NCI-H524 treated with DMSO at 0.1 percent for 48 hours (cell line): ENCODE measurements at regions not wholly inside any gene's neighbourhood (a gene's known extent, or its start where the extent isn't known, plus 50 kb on each side); places are given as distances from the start of the nearest gene placed in this dataset.
"Not testable (repeated sequence)": the region's sequence is repeated elsewhere in the genome, so short reads cannot be mapped to it uniquely, and the experiment has no call there.

Experiments used
- DNase-seq: peaks from one replicate; lab custom pipeline; 2025; lab: John Stamatoyannopoulos, UW

DNA sequence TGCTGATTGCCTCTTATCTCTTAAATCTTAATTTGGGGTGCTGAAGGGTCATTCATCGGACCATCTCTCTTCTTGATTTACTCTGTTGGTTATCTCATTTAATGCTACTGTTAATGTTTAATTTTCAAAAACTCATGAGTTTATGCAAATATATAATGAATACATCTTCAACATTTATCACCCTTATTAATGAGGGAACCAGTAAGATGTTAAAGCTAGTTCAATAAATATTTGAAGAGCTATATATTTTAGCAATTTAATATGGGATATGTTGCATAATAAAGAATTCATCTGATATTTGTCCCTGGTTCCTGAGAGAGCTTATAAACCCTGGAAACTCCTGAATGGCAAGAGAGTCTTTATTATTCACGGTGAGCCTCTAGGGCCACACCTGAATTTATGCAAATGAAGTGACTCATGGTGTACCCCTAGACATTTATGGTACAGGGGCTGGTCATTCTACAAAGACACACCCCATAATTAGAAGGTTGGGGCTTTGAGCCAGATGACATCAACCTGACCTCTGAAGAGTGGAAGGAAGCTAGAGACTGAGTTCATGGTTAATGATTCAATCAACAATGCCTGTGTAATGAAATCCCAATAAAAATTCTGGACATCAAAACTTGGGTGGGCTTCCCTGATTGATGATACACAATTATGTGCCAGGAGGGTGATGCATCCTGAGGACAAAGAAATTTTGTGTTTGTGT, 339.5 kb upstream of the ZNF608 start:
- DNase-seq, result no peak

DNA sequence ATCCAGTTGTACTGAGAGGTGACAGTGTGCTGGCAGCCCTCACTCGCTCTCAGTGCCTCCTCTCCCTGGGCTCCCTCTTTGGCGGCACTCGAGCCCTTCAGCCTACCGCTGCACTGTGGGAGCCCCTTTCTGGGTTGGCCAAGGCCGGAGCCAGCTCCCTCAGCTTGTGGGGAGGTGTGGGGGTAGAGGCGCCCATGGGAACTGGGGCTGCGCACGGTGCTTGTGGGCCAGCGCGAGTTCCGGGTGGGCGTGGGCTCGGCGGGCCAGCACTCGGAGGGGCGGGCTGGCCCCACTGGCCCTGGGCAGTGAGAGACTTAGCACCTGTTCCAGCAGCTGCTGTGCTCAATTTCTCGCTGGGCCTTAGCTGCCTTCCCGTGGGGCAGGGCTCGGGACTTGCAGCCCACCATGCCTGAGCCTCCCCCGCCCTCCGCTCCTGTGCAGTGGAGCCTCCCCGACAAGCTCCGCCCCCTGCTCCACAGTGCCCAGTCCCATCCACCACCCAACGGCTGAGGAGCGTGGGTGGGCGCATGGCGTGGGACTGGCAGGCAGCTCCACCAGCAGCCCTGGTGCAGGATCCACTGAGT, 342.2 kb upstream of the ZNF608 start:
- no peak for DNase-seq

DNA sequence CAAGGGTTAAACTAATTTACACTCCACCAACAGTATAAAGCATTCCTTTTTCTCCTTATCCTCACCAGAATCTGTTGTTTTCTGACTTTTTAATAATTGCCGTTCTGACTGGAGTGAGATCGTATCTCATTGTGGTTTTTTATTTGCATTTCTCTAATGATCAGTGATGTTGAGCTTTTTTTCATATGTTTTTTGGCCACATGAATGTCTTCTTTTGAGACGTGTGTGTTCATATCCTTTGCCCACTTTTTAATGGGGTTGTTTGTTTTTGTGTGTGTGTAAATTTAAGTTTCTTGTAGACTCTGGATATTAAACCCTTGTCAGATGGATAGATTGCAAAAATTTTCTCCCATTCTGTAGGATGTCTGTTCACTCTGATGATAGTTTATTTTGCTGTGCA, 345.7 kb upstream of the ZNF608 start:
- DNase-seq, result not testable (repeated sequence)

DNA sequence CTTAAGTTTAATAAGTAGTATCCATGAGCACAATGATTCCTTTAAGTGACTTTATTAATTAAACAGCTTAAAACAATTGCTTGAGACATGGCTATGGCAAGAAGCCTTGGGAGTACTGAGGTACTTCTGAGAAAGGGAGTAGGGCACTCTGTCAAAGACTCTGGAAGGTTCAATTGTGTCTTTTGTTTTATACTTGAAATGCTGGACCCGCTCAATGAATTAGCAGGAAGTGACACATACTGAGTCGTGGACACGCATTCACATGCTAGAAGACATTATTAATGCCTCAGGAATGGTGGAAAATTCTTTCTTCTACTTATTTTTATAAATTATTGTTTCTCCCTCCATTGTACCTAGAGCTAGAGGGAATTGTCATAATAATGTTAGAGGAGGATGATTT, 347.3 kb upstream of the ZNF608 start:
- no peak for DNase-seq

DNA sequence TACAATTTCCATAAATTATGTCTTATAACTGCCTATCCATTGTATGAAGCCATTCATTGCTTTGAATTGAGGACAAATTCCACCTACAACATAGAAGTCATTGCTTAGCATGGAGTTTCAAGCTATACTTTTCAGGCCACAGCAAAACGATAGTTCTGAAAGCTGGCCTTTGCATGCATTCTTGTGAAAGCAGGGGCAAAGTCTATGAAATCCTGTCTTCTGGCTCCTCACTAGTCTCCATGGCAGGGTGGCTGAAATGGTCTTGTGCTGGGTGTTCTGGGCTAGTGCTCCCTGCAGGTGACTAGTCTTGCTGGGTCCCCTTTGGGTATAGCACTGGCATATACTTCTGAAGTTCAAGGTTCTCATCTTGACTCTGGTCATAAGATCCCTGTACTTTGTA, 353.9 kb upstream of the ZNF608 start:
- no peak for DNase-seq

DNA sequence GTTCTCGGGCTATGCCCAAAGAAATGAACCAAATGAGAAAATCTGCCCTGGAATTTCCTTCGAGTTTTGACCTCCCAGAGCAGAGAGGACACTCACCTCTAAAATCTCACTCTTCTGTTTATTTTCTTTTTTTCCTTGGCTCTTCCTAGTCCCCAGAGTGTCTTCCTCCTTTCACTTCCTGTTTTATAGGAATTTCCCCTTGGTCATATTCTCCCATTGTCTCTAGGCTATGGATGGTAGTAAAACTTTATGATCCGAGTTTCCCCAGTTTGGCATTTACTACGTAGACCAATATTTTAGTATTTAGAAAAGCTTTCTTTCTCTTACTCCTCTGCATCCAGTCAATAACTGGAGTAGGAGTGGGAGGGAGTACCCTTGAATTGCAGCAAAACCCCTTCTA, 354.5 kb upstream of the ZNF608 start:
- DNase-seq, result no peak

DNA sequence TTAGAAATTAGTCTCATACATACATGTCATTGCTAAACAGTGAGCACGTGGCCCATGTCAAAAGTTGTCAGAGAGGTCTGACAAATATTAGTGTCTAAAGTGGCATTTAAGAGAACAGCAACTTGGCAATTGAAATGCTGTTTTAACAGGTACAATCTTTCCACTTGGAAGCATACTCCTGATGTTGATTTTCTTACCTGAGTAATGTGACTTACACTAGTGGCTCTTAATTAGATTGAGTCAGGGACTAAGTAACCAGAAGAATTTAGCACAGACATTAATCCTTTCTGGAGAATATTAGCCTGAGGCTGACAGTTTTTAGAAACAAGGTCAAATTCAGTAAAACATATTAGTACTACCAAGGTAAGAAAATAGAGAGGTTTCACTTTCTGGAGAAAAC, 357.0 kb upstream of the ZNF608 start:
- no peak for DNase-seq

DNA sequence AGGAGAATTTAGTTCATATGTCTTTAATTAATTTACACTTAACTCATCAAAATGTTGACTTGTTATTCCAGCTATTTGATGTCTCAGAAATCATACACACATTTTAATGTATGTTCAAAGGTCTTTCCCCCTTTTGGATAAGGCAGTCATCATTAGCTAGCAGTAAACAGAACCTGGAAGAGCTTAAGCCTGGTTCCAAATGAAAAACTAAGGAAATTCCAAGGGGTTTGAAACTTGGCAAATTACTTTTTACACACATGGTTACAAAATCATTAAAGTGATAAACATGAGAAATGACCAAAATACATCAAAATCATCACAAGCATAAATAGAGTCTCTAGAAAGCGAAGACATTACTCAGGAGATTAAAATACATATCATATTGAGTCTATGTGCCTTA, 359.8 kb upstream of the ZNF608 start:
- DNase-seq, result no peak

DNA sequence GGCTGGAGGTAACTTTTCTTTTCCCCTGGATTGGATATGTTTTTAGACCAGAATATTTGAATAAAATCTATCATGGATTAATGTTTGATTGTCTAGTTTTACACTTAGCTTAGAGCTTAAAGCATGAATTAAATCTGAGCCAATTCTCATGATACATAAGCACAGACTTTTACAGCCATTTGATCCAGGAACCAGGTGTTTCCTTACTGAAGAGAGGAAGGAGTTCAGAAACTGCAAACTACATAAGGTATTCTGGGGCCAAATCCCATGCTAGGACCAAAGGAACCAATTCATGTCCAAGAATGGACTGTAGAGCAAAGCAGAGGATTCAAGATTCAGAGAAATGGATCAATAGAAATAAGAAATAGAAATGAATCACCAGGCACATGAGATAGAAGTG, 360.4 kb upstream of the ZNF608 start:
- DNase-seq, result no peak

DNA sequence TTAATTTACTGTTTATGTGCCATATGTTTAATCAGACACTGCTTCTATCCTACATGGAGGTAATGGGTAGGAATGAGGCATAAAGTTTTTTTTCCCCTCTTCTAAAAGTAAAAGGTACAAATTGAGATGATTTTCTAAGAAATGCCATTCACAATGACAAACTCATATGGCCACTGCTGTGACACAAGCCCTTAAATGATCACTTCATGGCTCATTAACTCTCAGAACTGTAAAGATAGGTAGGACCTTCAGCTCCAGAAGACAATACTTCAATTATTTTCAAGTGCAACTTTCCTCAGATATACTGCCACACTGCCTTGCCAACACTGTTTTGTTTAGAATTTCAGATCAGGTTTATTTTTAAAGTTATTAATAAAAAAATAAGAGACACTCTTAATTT, 362.9 kb upstream of the ZNF608 start:
- no peak for DNase-seq

DNA sequence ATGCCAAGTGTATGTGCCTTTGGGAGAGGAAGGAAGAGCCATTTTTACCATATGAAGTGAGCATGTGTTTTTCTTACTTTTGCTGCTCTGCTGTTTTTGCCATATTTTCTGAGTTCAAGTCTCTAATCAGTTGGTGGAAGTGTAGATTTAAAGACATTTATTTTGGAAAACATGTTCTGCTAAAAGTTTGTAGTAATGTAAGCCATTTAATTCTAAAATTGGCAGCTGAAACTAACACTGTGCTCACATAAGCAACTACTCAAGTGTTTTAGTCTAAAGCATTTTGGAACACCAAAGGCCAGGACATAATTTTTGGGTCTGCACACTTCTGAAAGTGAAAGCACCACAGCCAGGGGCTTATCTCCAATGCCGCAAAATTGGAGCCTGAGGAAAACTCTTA, 363.4 kb upstream of the ZNF608 start:
- no peak for DNase-seq

DNA sequence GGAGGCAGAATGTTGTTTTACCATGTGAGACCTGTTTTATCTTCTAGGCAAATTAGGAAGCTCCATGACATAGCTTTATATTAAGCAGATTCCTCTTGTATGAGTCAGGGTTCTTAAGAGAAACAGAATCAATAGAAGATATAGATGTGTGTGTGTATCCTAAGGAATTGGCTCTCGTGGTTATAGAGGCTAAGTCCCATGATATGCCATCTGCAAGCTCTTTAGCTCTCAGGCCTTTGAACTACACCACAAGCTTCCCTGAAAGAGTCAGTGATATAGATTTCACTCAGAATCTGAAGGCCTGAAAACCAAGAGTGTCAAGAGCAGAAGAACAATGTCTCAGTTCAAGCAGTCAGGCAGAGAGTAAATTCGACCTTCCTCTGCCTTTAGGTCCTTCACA, 365.8 kb upstream of the ZNF608 start:
- no peak for DNase-seq

DNA sequence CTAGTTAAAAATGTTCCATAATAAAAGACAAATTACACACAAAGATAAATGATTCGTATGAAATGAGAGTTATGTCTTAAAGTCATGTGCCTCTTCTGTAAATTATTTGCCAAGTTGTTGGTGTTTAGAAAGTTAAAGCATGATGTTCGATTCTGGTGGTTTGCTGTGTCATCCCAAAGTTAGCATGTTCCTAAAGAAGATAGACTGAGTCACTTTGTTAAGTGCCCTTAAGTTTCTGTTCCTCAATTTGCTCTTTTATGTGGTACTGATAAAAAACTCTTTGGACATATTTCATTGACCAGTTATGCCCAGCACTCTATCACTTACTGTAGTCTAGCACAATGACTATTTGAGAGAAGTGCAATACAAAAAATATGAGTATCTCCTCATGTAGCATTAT, 366.9 kb upstream of the ZNF608 start:
- no peak for DNase-seq

DNA sequence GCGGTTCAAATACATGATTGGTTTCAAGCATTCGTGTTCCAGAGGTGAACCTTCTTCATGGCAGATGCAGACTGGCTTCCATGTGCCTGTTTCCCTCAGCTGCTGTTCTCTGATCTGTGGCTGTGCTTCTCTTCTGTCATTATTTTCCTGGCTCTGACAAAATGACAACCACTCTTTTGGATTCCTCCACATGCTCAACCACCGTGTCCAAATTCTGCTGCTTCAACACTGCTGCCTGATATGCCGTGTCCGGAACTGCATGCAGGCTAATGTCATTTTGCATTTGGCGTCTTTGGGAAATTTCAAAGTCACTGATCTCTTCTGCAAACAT, 368.7 kb upstream of the ZNF608 start:
- DNase-seq, result no peak

DNA sequence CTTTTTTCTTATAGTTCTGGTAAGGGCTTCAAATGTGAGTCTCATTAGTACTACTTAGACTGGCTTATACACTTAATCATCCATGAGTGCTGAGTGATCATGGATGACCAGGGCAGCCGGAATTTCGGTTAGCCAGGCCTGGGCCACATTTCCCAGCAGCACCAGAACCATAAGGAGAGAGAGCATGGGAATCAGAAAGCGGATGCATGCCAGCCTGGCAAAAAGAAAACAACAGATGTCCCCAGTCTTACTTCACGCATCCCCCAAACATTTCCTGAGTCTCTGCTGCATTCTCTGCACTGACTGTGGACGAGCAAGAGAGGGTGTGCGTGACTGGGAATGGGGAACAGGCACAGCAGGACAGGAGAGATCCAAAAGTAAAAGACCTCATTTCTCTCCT, 371.1 kb upstream of the ZNF608 start:
- DNase-seq, result peak; percentile 58

DNA sequence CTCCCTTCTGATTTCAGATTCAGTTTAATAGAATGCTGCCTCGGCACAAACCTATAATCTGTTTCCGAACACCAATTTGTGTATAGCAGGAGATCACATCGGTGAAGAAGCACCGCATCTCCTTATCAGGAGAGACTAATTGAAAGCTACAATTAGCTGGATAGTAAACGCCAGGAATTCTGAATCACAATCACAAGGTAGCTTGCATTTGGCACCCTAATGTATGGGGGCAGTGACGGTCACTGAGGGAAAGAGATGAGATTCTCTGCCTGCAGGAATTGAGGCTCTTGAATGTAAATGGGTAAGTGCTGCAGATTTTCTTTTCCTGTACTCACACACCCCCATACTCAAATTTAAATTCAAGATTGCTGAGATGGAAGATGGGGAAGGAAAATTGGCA, 373.6 kb upstream of the ZNF608 start:
- DNase-seq, result no peak

DNA sequence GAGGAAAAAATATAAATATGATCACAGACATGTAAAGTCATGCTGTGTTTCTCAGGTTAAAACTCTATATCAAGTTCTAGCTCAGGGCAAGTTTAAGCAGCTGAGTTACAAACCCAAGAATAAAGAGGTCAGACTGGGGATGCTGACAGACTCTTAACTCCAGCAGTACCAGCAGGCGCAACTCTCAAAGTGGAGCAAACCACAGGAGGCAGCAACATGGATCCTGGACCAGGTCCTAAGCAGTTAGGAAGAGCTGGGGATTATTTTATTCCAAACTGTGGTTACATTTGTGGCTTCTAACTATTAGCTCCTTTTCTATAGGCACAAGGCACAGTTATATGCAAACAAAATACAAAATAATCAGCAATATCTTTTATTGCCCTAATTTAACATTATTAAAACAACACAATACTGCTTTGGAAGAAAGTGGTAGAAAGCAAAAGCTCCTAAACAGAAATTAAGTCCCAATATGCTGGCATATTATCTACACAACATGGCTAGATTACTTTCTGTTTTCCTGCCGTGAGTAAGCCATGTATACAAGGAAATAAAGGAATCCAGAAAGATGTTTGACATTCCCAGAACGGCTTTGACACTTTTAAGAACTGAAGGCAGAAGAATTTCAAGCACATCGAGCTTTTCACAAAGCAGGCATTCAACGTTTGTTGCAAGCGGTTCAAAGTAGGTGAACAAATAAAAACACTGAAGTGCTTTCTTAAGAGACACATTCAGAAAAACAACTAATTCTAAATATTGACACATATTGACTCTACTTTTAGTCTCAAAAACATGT, 378.8 kb upstream of the ZNF608 start:
- DNase-seq, result no peak

DNA sequence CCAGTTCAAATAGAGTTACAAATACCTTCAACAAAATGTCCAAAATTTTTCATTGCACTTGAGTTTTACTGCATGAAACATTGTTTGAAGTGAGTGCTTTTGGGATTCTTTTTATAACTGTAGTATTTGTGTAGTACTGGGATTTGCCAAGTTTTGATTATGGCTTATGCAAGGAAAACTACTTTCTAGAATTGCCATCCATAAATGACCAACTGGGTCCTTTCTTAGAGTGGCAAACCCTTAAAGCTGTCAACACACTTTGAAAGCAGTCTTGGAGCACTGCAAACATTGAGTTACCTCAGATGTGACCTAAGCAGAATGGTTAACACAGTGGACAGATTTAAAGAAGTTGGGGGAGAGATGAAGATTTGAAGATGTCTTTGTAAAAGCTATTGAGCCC, 379.6 kb upstream of the ZNF608 start:
- DNase-seq, result no peak

DNA sequence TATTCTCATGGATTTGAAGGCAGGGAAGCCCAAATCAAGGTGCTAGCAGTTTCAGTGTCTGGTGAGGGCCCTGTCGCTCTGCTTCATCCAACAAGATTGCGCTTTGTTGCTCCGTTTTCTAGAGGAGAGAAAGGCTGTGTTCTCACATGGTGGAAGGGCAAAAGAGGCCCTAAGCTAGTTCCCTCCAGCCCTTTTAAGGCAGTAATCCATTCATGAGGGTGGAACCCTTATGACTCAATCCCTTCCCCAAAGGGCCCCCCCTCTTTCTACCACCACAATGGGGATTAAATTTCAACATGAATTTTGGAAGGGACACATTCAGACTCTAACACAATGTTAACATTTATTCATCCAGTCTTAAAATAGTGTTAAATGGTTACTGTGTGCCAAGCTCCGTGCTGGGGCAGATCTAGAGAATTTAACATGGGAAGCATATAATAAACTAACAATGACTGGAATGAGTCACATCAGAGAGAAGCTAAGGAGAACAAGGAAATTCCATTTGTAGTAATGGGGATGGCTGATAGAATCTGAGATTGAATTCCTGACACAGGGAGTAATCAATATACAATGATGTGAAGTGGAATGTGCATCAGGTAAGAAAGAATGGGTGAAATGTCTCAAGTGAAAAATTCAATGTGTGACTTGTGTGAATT, 382.8 kb upstream of the ZNF608 start:
- DNase-seq, result no peak

DNA sequence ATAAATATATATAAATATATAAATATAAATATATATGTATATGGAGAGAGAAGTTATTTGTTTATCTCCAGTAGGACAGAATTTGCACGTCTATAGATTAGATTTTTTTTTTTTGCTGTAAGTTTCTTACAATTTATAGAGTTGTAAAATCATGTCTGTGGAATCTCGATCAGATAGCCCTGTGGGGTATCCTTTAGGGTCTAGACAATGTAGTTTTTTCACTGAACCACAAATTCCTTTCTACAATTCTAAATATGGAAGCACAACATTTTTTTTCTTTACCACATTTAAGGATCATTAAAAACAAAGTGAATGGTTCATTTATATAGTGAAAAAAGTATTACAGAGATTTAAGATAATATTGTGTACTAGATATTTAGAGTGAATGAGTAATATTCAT, 384.2 kb upstream of the ZNF608 start:
- DNase-seq, result no peak

DNA sequence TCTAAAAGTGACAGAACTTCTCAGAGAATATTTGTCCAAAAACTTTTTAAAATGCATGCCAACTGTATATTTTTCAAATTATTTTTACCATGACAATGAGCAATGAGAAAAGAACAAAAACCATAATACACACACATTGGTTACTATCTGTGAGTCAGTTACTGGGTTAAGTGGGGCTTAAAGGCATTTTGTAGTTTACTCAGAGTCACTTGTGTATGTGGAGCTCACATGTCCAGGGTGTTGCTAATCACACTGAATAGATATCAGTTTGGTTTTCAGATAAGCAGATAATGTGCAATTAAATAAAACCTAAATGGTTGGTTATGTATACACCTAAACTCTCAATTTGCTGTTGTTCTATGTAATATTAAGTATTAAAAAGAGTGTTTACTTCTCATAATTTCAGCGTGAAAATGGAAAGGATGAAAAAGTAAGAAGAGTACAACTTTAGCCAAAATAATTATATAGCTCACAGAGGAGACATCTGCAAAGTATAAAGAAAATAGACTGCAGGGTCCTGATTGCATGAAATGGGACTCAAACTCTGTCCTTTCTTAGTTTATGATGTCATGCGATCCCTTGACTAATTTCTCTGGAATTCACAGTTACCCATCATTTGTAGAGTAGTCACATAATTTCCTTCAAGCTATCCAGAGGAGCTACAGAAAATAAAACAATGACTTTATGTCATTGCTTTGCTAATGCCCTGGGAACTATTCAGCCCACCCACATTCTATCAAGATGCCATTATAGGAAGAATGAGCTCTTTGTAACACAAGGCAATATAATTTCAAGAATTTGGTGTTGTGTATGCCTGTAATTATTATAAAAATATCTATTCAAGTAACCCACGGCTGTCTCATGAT, 388.0 kb upstream of the ZNF608 start:
- DNase-seq, result no peak

DNA sequence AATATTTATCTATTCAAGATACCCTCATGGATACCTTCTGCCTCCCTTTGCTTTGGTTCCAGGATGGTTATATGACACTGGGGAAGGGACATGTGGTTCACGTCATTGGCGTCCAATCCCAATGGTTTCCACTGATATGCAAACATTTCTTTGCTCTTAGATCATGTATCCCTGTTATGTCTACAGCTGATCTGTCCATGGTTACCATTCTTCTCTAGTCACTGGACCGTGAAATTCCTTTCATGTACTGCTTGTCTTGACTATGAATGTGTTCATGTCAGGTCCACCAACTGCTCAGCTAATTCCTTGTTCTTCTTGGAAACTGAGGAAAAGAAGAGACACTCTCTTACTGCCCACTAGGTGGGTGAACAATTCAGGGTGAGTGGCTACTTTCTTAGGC, 391.1 kb upstream of the ZNF608 start:
- no peak for DNase-seq
